K562 (cell line): ENCODE measurements at regions not wholly inside any gene's neighbourhood (a gene's known extent, or its start where the extent isn't known, plus 50 kb on each side); places are given as distances from the start of the nearest gene placed in this dataset.
A peak's percentile ranks its signal among the peaks of the same experiment; 100 is the strongest.

Experiments used
- ATAC-seq: fragments of 200-7000 bp; cut with Tn5 transposase; 3 replicates; pipeline ENCODE4 v1.9.1; 2020; ENCODE audit warnings: moderate library complexity
- BruUV-seq: library from RNA; stranded (reverse); fragments of 400-500 nt; replicated peaks from 2 replicates; lab custom pipeline; 2021; lab: Mats Ljungman, UMichigan
- CTCF ChIA-PET: fragments of 300-600 bp; formaldehyde crosslinking; extraction: SDS; loops from one replicate; lab custom pipeline; 2021; ENCODE audit warnings: low intra/inter-chr PET ratio; lab: Yijun Ruan, JAX
- POLR2A ChIA-PET: fragments of 300-600, 350-650 bp; sonication (Branson Sonifier 250); formaldehyde crosslinking; extraction: SDS; loops from one replicate; lab custom pipeline; 2021; ENCODE audit warnings: antibody characterized with exemption, inconsistent platforms; lab: Yijun Ruan, JAX
- DNase-seq, 4 experiments: peaks; one replicate each; pipeline versions ENCODE4 v3.0.0 to v3.0.0-alpha.2; 2011 to 2018; ENCODE audit warnings: low spot score in 3 of 4, mixed read lengths in 3 of 4; ENCODE audit errors: extremely low read depth in 1 of 4
- FAIRE-seq: peaks from 2 replicates; lab custom pipeline; 2011; peaks lifted over from hg19 to GRCh38; lab: Jason Lieb, UNC
- H2AFZ ChIP-seq: 2 replicates; pipeline ENCODE4 v1.6.0; 2011; ENCODE audit warnings: low read depth, low read length, control low read depth, inconsistent platforms
- H3K27ac ChIP-seq: fragments of 200-600 bp; 3 replicates; pipeline ENCODE4 v1.8.0; 2011; ENCODE audit warnings: low read depth, mild to moderate bottlenecking, control low read depth, inconsistent platforms, low read length, moderate library complexity, mixed read lengths; ENCODE audit errors: extremely low read depth
- H3K27me3 ChIP-seq, 2 experiments: fragments of 300-600 bp in 1 of 2; 2 replicates in 1 of 2; 3 replicates in 1 of 2; pipeline versions ENCODE4 v1.6.0 to v1.8.0; 2011; ENCODE audit warnings: inconsistent platforms in 2 of 2, low read length in 2 of 2, mild to moderate bottlenecking in 1 of 2, mixed read lengths in 1 of 2, moderate library complexity in 1 of 2; ENCODE audit not compliant: control insufficient read depth in 2 of 2, insufficient read depth in 2 of 2
- H3K36me3 ChIP-seq: fragments of 300-600 bp; 3 replicates; pipeline ENCODE4 v1.8.0; 2011; ENCODE audit warnings: mild to moderate bottlenecking, low read length, inconsistent platforms; ENCODE audit not compliant: control insufficient read depth, insufficient read depth
- H3K4me1 ChIP-seq, 2 experiments: fragments of 200-600 bp in 1 of 2; replicated peaks in 1 of 2; 2 replicates in 1 of 2; 3 replicates in 1 of 2; pipeline versions ENCODE4 v1.5.1 to v1.8.0; 2011; ENCODE audit warnings: inconsistent platforms in 2 of 2, low read length in 2 of 2, mild to moderate bottlenecking in 1 of 2, mixed read lengths in 1 of 2, moderate library complexity in 1 of 2; ENCODE audit not compliant: control insufficient read depth in 2 of 2, insufficient read depth in 2 of 2
- H3K4me2 ChIP-seq: 2 replicates; pipeline ENCODE4 v1.6.1; 2011; ENCODE audit warnings: low read length, control low read depth, inconsistent platforms, mixed read lengths; ENCODE audit not compliant: insufficient read depth
- H3K4me3 ChIP-seq: fragments of 200-600 bp; sonication (generic), shearing (Covaris generic); 2 replicates; pipeline ENCODE4 v1.5.1; 2016; ENCODE audit warnings: control low read depth, inconsistent platforms
- H3K79me2 ChIP-seq: fragments of 200-600 bp; 3 replicates; pipeline ENCODE4 v1.8.0; 2011; ENCODE audit warnings: low read length, inconsistent platforms; ENCODE audit not compliant: control insufficient read depth, insufficient read depth
- H3K9ac ChIP-seq, 2 experiments: 2 replicates each; pipeline versions ENCODE4 v1.6.0 to v1.6.1; 2011; ENCODE audit warnings: low read depth in 2 of 2, low read length in 2 of 2, control low read depth in 1 of 2, inconsistent platforms in 1 of 2, mild to moderate bottlenecking in 1 of 2, mixed read lengths in 1 of 2; ENCODE audit not compliant: insufficient read depth in 1 of 2
- H3K9me1 ChIP-seq: one replicate; pipeline ENCODE4 v1.6.0; 2011; ENCODE audit warnings: inconsistent platforms, mild to moderate bottlenecking, low read length, moderate library complexity; ENCODE audit not compliant: control insufficient read depth, insufficient read depth
- H3K9me3 ChIP-seq: replicated peaks from 2 replicates; pipeline ENCODE4 v1.5.1; 2011; ENCODE audit warnings: low read depth, low read length, inconsistent platforms; ENCODE audit not compliant: control insufficient read depth, insufficient read depth
- H4K20me1 ChIP-seq: replicated peaks from 2 replicates; pipeline ENCODE4 v1.6.1; 2011; ENCODE audit warnings: low read length, inconsistent platforms, mixed read lengths; ENCODE audit not compliant: control insufficient read depth, insufficient read depth
- ARNT ChIP-seq, 2 experiments: fragments of 450-650 bp; IDR thresholded peaks; 2 replicates each; pipeline ENCODE4 v1.6.1; 2016; ENCODE audit warnings: mild to moderate bottlenecking in 1 of 2
- BCLAF1 ChIP-seq, 2 experiments: fragments of 450-650 bp in 1 of 2; IDR thresholded peaks; 2 replicates each; pipeline ENCODE4 v1.6.1; 2011 to 2017; ENCODE audit warnings: low read depth in 2 of 2, antibody characterized with exemption in 1 of 2, borderline replicate concordance in 1 of 2, low read length in 1 of 2, mild to moderate bottlenecking in 1 of 2, mixed read lengths in 1 of 2; ENCODE audit not compliant: control insufficient read depth in 1 of 2
- BRCA1 ChIP-seq, 2 experiments: fragments of 450-650 bp in 1 of 2; sonication (generic) in 1 of 2; formaldehyde crosslinking in 1 of 2; IDR thresholded peaks; 2 replicates each; pipeline versions ENCODE4 v1.5.0 to v1.6.1; 2017 to 2020; ENCODE audit warnings: mild to moderate bottlenecking in 1 of 2, missing genetic modification reagents in 1 of 2
- DIDO1 ChIP-seq: fragments of 450-650 bp; IDR thresholded peaks from 2 replicates; pipeline ENCODE4 v1.6.1; 2016; ENCODE audit warnings: low read depth, missing biosample characterization, missing genetic modification characterization
- GMEB1 ChIP-seq: fragments of 250-450 bp; sonication (Bioruptor Pico); IDR thresholded peaks from 2 replicates; pipeline ENCODE4 v1.4.0; 2020; ENCODE audit warnings: mild to moderate bottlenecking
- HDAC2 ChIP-seq: fragments of 450-650 bp; IDR thresholded peaks from 2 replicates; pipeline ENCODE4 v1.6.1; 2016; ENCODE audit warnings: mild to moderate bottlenecking
- KDM1A ChIP-seq, 2 experiments: fragments of 450-650 bp; IDR thresholded peaks; 2 replicates each; pipeline ENCODE4 v1.6.1; 2016; ENCODE audit warnings: mild to moderate bottlenecking in 2 of 2
- KLF10 ChIP-seq: fragments of 250-450 bp; sonication (Bioruptor Pico); IDR thresholded peaks from 2 replicates; pipeline ENCODE4 v1.6.1; 2021; ENCODE audit warnings: matching md5 sums
- MAFF ChIP-seq: IDR thresholded peaks from 2 replicates; pipeline ENCODE4 v1.6.1; 2012; ENCODE audit warnings: low read length, improper control_type of control experiment
- NCOR1 ChIP-seq: fragments of 450-650 bp; IDR thresholded peaks from 2 replicates; pipeline ENCODE4 v1.6.1; 2016; ENCODE audit warnings: mild to moderate bottlenecking, moderate library complexity
- OTX1 ChIP-seq: fragments of 450-650 bp; formaldehyde crosslinking; IDR thresholded peaks from 2 replicates; pipeline ENCODE4 v1.4.0; 2022; ENCODE audit warnings: mild to moderate bottlenecking
- POLR2G ChIP-seq: fragments of 200-400 bp; formaldehyde crosslinking; IDR thresholded peaks from 2 replicates; pipeline ENCODE4 v1.6.1; 2017; ENCODE audit warnings: low read depth, mild to moderate bottlenecking, antibody characterized with exemption, low read length, moderate library complexity
- TFAM ChIP-seq: fragments of 250-450 bp; sonication (Bioruptor Pico); conservative IDR thresholded peaks from 2 replicates; pipeline ENCODE4 v1.5.0; 2021; ENCODE audit warnings: mild to moderate bottlenecking, moderate library complexity
- ZNF253 ChIP-seq: fragments of 250-450 bp; sonication (Bioruptor Pico); conservative IDR thresholded peaks from 2 replicates; pipeline ENCODE4 v1.6.1; 2021; ENCODE audit warnings: mild to moderate bottlenecking
- ZNF263 ChIP-seq: sonication (generic); formaldehyde crosslinking; IDR thresholded peaks from 2 replicates; pipeline ENCODE4 v1.8.0; 2022; ENCODE audit warnings: mild to moderate bottlenecking, missing genetic modification reagents, borderline replicate concordance
- ZNF282 ChIP-seq: sonication (generic); formaldehyde crosslinking; IDR thresholded peaks from 2 replicates; pipeline ENCODE4 v1.8.1; 2023; ENCODE audit warnings: missing genetic modification reagents
- WGBS: fragments of 100-300 bp; shearing (Covaris generic); methylation state at CpG from one replicate; pipeline ENCODE4 v1.1.6; 2016; ENCODE audit warnings: low coverage, mixed read lengths; ENCODE audit not compliant: insufficient coverage; ENCODE audit errors: missing lambda C conversion rate; 5-methylcytosine and 5-hydroxymethylcytosine counted together
- in situ Hi-C: fragments of 300-500 bp; cut with MboI; formaldehyde crosslinking; loops from 4 replicates; pipeline ENCODE4 v1.15.0; 2018; ENCODE audit warnings: inconsistent platforms, mixed read lengths
- intact Hi-C: fragments of 100-400 bp; cut with micrococcal nuclease; formaldehyde crosslinking; loops from 2 replicates; pipeline ENCODE4 v1.14.2; 2022

GRCh38 chr4:10288830-10289537, 168.2 kb downstream of the ZNF518B start:
- no peak for TF ChIP-seq POLR2G
- no peak for TF ChIP-seq HDAC2
- TF ChIP-seq DIDO1 (tag) = no peak
- no peak for TF ChIP-seq OTX1
- TF ChIP-seq KLF10 = no peak
- TF ChIP-seq BCLAF1 (IDR thresholded peaks at IDR 0.05; ENCODE audit: borderline replicate concordance in 1 of 2, control insufficient read depth in 1 of 2, low read depth in 2 of 2, low read length in 1 of 2) = no peak
- no peak for TF ChIP-seq ZNF263
- no peak for TF ChIP-seq ZNF282 (CRISPR knock-in tag)
- TF ChIP-seq BRCA1 (IDR thresholded peaks at IDR 0.05) = no peak
- no peak for TF ChIP-seq BRCA1 (CRISPR knock-in tag; IDR thresholded peaks at IDR 0.05)
- TF ChIP-seq MAFF = no peak
- TF ChIP-seq ZNF253 (CRISPR knock-in tag) = no peak
- no peak for TF ChIP-seq GMEB1 (CRISPR knock-in tag)
- TF ChIP-seq KDM1A (IDR thresholded peaks at IDR 0.05) = no peak
- no peak for TF ChIP-seq NCOR1
- TF ChIP-seq ARNT (IDR thresholded peaks at IDR 0.05) = no peak
- TF ChIP-seq TFAM (CRISPR knock-in tag) = no peak
- DNase-seq = no peak
- WGBS = 48% methylated on average over 4 of the region's 4 CpGs
- H3K4me2 ChIP-seq = no peak overlapping the region
- no peak overlapping the region for H3K4me3 ChIP-seq
- no peaks in the 10 kb centered on the region for H3K27me3 ChIP-seq
- H4K20me1 ChIP-seq = no peaks in the 10 kb centered on the region
- ChIA-PET POLR2A (no interaction called here), CTCF (no interaction called here)
- FAIRE-seq = no peak
- H3K36me3 ChIP-seq = no peaks in the 10 kb centered on the region; the same call in 2 of the 3 replicates
- H3K4me1 ChIP-seq = peaks cover 0 to 30% of the 10 kb centered on the region in 2 experiments; a peak in 4 of 5 replicates
- in situ Hi-C loops = no loop called here
- intact Hi-C loops = loop anchor here (1.0 kb wide), 1 partner anchor 30 kb away; no protein-coding TSS in a partner anchor
- no peak overlapping the region for H3K9ac ChIP-seq
- no peaks in the 10 kb centered on the region for H3K79me2 ChIP-seq
- BruUV-seq = no TSS peak
- H3K27ac ChIP-seq = no peak overlapping the region
- no peak for ATAC-seq
- peak overlapping the region; percentile 44; the same call in 1 of the 2 replicates for H2AFZ ChIP-seq
- no peaks in the 10 kb centered on the region for H3K9me3 ChIP-seq
- no peaks in the 10 kb centered on the region for H3K9me1 ChIP-seq
